HG03196 (cell line): ENCODE measurements at regions not wholly inside any gene's neighbourhood (a gene's known extent, or its start where the extent isn't known, plus 50 kb on each side); places are given as distances from the start of the nearest gene placed in this dataset.
"Not testable (repeated sequence)": the region's sequence is repeated elsewhere in the genome, so short reads cannot be mapped to it uniquely, and the experiment has no call there.

Source experiments
- ATAC-seq: cut with Tn5 transposase; IDR thresholded peaks from one replicate; pipeline ENCODE4 v1.9.1; 2021; ENCODE audit not compliant: unreplicated experiment

DNA sequence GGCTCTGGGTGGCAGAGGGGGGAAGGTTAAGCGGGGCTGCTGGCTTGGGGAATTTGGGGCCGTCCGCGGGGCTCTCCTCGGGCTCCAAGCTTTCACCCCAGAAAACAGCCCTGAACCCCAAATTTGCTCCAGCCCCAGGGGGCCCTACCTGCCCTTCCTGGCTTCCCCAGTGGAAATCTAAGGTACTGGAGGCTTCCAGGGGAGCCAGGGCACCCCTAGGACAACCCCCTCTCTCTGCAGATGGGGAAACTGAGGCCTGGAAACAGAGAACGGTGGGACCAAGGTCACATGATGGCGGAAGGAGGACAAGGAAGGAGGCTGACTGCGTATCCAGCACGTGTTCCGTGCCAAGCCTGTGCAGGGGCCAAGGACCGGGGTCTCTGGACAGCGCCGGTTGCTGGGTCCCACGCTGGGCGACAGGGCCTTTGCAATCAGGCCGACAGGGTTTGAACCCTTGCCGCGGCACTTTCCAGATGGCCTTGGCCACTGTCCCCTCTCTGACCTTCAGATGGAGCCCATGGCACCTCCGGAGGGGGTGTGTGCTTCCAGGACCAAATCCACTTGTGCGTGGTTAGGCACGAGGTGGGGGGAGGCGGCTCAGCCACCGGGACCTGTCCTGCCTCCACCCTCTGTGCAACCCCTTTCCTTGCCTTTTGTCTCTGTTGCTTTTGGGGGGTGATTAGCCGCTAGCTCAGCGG, 183.1 kb downstream of the C9orf50 start:
- ATAC-seq = no peak

- no peak for ATAC-seq
Observed at GRCh38 chr9:129436751-129437625, 183.9 kb downstream of the C9orf50 start.

DNA sequence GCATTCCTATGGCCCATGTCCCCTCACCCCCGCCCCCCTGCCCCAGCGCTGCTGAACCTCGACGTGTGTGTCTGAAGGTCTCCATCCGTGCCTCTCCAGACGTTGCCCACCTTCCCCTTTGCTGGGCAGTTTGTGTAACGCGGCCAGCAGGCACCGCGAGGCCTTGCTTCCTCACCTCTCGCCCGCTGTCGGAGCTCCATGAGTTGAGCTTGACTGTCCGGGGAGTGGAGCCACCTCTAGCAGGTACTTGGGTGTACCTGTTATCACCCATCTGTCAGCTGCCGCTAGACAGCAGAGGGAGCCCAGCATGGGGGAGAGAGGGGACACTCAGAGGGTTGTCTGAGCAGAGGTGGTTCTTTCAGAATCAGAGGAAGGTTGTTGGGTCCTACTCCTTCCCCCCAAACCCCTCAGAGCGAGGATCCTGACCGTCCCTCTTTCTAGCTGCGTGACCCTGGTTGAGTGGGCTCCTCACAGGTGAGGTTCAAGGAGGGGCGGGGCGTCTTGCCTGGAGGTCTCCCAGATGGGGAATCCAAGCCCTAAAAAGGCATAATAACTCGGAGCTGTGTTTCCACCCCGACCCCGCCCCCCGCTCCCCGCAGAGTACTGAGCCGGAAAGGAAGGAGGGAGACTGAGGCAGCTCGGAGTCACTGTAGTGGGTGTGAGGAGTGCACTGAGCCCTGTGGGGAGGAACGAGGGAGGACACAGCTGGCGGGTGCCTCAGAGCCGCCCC, 184.7 kb downstream of the C9orf50 start:
- no peak for ATAC-seq

DNA sequence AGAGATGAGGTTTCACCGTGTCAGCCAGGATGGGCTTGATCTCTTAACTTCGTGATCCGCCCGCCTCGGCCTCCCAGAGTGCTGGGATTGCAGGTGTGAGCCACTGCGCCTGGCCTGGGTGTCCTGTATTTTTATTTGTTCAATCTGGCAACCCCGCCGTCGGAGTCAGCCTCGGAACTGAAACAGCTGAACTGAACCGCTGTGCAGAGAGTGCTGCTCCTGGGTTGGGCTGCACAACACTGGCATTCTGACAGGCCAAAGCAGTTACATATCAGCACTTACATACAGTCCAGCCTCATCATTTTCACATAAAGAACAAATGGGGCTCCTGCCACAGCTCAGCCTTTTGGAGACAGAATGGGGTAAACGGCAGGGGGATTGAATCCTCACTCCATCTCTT, 185.6 kb downstream of the C9orf50 start:
- no peak for ATAC-seq

DNA sequence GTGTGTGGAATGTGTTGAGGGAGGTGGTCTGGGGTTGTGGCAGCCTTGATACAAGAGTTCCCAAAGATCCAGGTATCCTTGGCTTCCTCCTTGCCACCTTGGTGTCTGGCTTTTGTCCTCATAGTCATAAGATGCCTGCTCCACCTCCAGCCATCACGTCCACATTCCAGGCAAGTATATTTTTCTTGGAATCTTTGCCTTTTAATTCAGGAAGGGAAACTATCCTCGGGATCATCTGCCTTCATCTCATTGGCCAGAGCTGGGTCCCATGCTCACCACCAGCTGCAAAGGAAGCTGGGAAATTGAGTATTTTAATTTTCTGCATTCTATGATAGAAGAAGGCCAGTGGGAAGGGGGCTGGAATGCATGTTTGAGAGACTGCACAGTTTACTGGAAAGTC, 186.7 kb downstream of the C9orf50 start:
- no peak for ATAC-seq

GRCh38 chr9:129432297-129433154, 188.4 kb downstream of the C9orf50 start:
- ATAC-seq = no peak

DNA sequence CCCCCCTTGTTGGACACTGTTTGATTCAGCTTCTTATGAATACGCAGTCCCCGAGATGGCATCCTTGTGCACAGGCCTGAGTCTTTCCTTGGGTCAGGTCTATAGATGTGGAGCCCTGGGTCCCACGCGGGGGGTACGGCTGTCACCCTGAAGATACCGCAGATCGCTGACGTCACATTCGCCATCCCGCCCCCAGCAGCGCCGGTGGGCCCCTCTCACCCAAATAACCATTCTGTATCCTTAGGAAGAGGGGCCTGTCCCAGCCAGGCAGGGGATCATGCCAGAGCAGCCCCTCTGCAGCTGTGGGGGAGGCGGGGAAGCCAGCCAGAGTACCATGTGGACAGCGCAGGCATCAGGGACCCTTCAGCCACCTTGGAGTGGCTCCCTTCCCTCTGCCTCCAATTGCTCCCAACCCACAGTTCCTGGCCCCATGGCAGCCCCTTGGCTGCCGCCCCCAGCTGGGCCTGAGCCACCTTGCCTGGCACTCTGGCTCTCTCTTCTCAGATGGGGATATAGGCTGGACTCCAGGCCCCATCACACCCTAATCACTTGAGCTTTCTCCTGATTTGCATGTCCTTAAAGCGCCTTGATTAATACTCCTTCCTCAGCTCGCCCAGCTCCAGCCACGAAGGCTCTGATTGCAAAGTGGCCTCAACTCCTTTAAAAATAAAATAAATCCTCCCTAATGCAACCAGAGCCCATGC, 189.8 kb downstream of the C9orf50 start:
- no peak for ATAC-seq

- ATAC-seq = no peak
Observed at GRCh38 chr9:129428864-129429577, 191.9 kb downstream of the C9orf50 start.

GRCh38 chr9:129427149-129427548, 193.8 kb downstream of the C9orf50 start:
- ATAC-seq = no peak

- not testable (repeated sequence) for ATAC-seq
Observed at GRCh38 chr9:129423755-129424154, 197.1 kb downstream of the C9orf50 start.

DNA sequence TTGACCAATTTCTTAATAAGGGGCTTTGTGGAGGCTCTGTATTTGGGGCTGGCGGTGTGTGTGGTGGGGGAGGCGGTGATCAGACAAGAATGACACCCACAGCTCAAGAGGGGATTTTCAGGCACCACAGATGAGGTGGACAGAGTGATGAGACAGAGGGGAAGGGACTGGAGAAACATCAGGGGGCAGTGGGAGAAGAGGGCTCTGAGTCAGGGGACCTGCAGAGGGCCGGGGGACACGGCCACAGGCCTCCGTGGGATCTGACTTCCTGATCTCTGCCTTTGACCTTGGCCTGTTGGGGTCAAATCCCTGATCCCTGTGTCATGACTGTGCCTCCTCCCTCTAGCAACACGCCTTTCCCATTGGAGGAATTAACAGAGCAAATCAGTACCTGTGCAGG, 197.7 kb downstream of the C9orf50 start:
- ATAC-seq = no peak

- ATAC-seq = no peak
Observed at GRCh38 chr9:129422843-129423192, 198.1 kb downstream of the C9orf50 start.

DNA sequence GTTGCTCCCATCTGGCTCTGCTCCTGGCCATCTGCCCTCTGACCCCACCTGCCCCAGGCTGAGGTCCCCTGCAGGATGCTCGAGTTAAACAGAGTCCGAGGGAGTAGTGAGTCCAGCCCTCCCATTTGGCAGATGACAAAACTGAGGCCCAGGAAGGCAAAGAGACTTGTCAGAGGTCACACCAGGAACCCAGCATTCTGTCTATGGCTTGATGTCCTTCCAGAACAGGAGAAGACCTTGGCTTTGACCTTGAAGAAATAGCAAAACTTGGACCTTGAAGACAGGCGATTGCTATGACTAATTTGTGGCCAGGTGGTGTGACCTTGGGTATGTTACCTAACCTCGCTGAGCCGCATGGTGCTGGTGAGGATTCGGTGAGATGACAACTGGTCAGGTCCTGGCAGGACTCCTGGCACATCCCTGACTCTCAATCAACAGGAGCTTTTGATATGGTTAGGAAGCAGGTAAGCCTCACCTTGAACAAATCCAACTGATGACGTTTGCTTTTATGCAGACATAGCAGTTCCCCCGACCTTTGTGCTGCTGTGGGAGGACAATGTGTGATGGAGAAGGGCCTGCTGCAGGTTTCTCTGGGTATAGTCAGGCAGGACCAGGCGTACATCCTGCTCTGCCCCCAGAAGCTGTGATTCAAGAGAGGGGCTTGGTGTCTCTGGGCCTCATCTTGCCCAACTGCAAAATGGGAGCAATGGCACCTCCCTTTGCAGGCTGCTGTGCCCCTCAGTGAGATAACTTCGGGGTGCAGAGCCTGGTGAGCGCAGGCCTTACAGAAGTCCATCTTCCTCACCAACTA, 198.7 kb downstream of the C9orf50 start:
- no peak for ATAC-seq

- ATAC-seq = no peak
Observed at GRCh38 chr9:129421371-129421770, 199.5 kb downstream of the C9orf50 start.

GRCh38 chr9:129420721-129421120, 200.2 kb downstream of the C9orf50 start:
- ATAC-seq = no peak

DNA sequence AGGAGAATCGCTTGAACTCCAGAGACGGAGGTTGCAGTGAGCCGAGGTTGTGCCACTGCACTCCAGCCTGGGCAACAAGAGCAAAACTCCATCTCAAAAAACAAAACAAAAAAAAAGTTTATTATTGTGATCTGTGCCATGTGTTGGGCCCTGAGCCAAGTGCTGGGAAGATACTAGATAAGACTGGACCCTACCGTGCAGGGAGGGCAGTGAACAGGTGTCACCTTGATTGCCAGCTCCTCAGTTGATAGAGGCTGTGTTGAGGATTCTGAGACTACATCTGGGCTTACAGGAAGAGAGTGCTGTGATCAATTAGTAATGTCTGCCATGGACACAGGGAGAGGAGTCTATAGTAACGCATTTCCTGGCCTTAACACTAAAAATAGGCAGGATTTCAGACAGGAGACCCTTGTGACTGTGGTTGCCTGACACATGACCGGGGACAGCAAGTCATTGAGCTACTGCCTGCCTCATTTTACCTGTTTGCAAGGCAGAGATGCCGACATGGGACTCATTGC, 201.5 kb downstream of the C9orf50 start:
- ATAC-seq = no peak

- no peak for ATAC-seq
Observed at GRCh38 chr9:129418451-129418850, 202.4 kb downstream of the C9orf50 start.

DNA sequence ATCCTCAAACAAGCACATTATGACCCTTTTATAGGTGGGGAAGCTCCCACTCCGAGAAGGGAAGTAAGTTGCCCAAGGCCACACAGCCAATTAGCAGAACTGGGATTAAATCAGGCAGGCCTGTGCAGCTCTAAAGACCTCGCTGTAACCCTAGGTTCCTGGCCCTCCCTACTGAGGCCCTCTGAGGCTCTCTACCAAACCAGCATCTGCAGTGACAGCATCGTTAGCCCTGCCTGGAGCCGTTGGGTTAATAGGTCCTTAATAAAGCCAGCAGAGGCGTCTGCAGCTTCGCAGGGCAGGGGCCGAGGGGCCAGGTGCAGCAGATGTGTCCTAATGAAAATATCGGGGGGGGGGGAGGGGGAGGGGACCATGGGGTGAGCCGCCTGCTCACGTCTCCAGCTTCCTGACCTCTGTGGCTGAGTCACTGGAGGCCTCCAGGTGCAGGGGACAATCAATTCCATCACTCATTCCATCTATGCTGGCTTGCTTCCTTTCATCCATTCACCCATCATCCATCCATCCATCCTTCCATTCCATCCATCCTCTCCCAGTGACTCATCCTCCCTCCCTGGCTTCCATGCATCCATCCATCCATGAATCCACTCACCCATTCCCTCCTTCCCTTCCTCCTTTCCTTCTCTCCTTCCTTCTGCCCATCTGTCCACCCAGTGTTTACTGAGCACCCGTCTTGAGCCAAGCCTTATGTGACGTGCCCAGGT, 203.9 kb downstream of the C9orf50 start:
- no peak for ATAC-seq
